ENCODE measurements at regions not wholly inside any gene's neighbourhood (a gene's known extent, or its start where the extent isn't known, plus 50 kb on each side); places are given as distances from the start of the nearest gene placed in this dataset.

DNA sequence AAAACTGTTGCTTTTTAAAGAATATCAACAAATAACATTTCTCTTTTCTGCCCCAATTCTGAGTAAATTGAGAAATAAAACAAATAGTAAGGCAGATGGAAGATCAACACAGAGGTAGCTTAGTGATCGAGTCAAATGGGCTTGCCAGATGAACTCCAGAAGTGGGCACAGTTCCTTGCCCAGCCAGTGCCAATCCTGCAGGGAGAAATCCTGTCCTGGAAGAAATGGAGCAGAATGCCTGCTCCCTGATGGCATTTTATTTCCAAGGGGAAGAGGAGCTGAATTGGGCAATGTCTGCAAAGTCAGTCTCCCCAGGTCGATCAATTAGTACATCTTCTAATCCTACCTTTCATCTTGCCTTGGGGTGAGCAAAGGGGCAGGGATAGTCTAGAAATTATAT is 225.3 kb downstream of the NHLRC3 start:
- BruUV-seq (replicated peaks), result no TSS peak
- no peak for TF ChIP-seq POLR2AphosphoS5 (IDR thresholded peaks at IDR 0.05; ENCODE audit: low read depth, low read length)
- TF ChIP-seq TCF7L2 (IDR thresholded peaks at IDR 0.05; ENCODE audit: low read depth, low read length), result no peak
- TF ChIP-seq, protein P1, sequence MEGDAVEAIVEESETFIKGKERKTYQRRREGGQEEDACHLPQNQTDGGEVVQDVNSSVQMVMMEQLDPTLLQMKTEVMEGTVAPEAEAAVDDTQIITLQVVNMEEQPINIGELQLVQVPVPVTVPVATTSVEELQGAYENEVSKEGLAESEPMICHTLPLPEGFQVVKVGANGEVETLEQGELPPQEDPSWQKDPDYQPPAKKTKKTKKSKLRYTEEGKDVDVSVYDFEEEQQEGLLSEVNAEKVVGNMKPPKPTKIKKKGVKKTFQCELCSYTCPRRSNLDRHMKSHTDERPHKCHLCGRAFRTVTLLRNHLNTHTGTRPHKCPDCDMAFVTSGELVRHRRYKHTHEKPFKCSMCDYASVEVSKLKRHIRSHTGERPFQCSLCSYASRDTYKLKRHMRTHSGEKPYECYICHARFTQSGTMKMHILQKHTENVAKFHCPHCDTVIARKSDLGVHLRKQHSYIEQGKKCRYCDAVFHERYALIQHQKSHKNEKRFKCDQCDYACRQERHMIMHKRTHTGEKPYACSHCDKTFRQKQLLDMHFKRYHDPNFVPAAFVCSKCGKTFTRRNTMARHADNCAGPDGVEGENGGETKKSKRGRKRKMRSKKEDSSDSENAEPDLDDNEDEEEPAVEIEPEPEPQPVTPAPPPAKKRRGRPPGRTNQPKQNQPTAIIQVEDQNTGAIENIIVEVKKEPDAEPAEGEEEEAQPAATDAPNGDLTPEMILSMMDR (IDR thresholded peaks at IDR 0.05), result no peak
- TF ChIP-seq, protein P2, sequence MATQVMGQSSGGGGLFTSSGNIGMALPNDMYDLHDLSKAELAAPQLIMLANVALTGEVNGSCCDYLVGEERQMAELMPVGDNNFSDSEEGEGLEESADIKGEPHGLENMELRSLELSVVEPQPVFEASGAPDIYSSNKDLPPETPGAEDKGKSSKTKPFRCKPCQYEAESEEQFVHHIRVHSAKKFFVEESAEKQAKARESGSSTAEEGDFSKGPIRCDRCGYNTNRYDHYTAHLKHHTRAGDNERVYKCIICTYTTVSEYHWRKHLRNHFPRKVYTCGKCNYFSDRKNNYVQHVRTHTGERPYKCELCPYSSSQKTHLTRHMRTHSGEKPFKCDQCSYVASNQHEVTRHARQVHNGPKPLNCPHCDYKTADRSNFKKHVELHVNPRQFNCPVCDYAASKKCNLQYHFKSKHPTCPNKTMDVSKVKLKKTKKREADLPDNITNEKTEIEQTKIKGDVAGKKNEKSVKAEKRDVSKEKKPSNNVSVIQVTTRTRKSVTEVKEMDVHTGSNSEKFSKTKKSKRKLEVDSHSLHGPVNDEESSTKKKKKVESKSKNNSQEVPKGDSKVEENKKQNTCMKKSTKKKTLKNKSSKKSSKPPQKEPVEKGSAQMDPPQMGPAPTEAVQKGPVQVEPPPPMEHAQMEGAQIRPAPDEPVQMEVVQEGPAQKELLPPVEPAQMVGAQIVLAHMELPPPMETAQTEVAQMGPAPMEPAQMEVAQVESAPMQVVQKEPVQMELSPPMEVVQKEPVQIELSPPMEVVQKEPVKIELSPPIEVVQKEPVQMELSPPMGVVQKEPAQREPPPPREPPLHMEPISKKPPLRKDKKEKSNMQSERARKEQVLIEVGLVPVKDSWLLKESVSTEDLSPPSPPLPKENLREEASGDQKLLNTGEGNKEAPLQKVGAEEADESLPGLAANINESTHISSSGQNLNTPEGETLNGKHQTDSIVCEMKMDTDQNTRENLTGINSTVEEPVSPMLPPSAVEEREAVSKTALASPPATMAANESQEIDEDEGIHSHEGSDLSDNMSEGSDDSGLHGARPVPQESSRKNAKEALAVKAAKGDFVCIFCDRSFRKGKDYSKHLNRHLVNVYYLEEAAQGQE (IDR thresholded peaks at IDR 0.05; ENCODE audit: insufficient read depth in 1 of 2, low read depth in 2 of 2, low read length in 1 of 2), result no peak
- no peak for TF ChIP-seq SIN3A (IDR thresholded peaks at IDR 0.05; ENCODE audit: borderline replicate concordance, insufficient read depth, low read depth, low read length)
- DNase-seq (ENCODE audit: low read depth, low spot score) (no peak), ATAC-seq (no peak)
- intact Hi-C loops (cut with micrococcal nuclease; ENCODE audit: unreplicated experiment), result loop anchor here (1.0 kb wide), 1 partner anchor 118 kb away; no protein-coding TSS in a partner anchor
- in situ Hi-C loops (cut with HindIII; ENCODE audit: low pct_unique_long_range_greater_than_20kb, low sequenced_read_pairs), result no loop called here
- Histone ChIP-seq H3K4me3 (ENCODE audit: low read depth in 2 of 2, low read length in 2 of 2) (no peak overlapping the region), H3K4me1 (ENCODE audit: control insufficient read depth, insufficient read depth, low read length) (no peaks in the 10 kb centered on the region), H3K27ac (ENCODE audit: low read length) (no peak overlapping the region), H3K9me3 (ENCODE audit: control insufficient read depth, insufficient read depth, low read depth, low read length) (no peaks in the 10 kb centered on the region), H3K27me3 (ENCODE audit: control insufficient read depth, insufficient read depth, low read length) (no peaks in the 10 kb centered on the region), H3K36me3 (ENCODE audit: control insufficient read depth, insufficient read depth, low read length) (no peaks in the 10 kb centered on the region)
- POLR2A ChIA-PET, result no interaction called here
- CTCF ChIA-PET, result no interaction called here

DNA sequence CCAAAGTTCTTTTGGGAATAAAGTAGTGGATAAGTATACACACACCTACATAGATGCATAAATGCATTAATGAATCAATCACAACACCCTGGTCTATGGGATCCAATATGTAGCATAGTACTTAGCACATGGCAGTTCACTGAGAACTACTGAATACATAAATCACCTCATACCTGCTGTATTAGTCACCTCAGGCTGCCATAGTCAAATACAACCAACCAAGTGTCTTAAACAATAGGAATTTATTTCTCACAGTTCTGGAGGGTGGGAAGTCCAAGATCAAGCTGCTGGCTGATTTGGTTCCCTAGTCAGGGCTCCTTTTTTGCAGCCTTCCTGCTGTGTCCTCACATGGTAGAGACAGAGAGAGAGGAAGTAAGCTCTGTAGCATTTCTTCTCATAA is 228.2 kb downstream of the NHLRC3 start:
- ATAC-seq (no peak), DNase-seq (ENCODE audit: low read depth, low spot score) (no peak)
- CTCF ChIA-PET, result no interaction called here
- Histone ChIP-seq H3K4me3 (ENCODE audit: low read depth in 2 of 2, low read length in 2 of 2) (no peak overlapping the region), H3K36me3 (ENCODE audit: control insufficient read depth, insufficient read depth, low read length) (no peaks in the 10 kb centered on the region), H3K27me3 (ENCODE audit: control insufficient read depth, insufficient read depth, low read length) (no peaks in the 10 kb centered on the region), H3K4me1 (ENCODE audit: control insufficient read depth, insufficient read depth, low read length) (no peaks in the 10 kb centered on the region), H3K27ac (ENCODE audit: low read length) (no peak overlapping the region), H3K9me3 (ENCODE audit: control insufficient read depth, insufficient read depth, low read depth, low read length) (no peaks in the 10 kb centered on the region)
- TF ChIP-seq TCF7L2 (IDR thresholded peaks at IDR 0.05; ENCODE audit: low read depth, low read length) (no peak), SIN3A (IDR thresholded peaks at IDR 0.05; ENCODE audit: borderline replicate concordance, insufficient read depth, low read depth, low read length) (no peak), POLR2AphosphoS5 (IDR thresholded peaks at IDR 0.05; ENCODE audit: low read depth, low read length) (no peak)
- TF ChIP-seq, protein P2 (IDR thresholded peaks at IDR 0.05; ENCODE audit: insufficient read depth in 1 of 2, low read depth in 2 of 2, low read length in 1 of 2), result no peak
- TF ChIP-seq, protein P1 (IDR thresholded peaks at IDR 0.05), result no peak
- intact Hi-C loops (cut with micrococcal nuclease; ENCODE audit: unreplicated experiment), result no loop called here
- BruUV-seq (replicated peaks), result no TSS peak
- POLR2A ChIA-PET, result no interaction called here
- in situ Hi-C loops (cut with HindIII; ENCODE audit: low pct_unique_long_range_greater_than_20kb, low sequenced_read_pairs), result no loop called here
